ENCODE measurements at regions not wholly inside any gene's neighbourhood (a gene's known extent, or its start where the extent isn't known, plus 50 kb on each side); places are given as distances from the start of the nearest gene placed in this dataset.
"Not testable (repeated sequence)": the region's sequence is repeated elsewhere in the genome, so short reads cannot be mapped to it uniquely, and the experiment has no call there.

- H3K36me3 ChIP-seq (ENCODE audit: control insufficient read depth in 2 of 2, insufficient read depth in 2 of 2, low read length in 1 of 2): no peaks in the 10 kb centered on the region
- DNase-seq (ENCODE audit: low read depth in 6 of 9, low spot score in 9 of 9): no peak
- 92% methylated on average over 18 of the region's 18 CpGs for WGBS
These were observed 69.1 kb upstream of the WASF3 start for GRCh38 chr13:26488236-26489003.

GRCh38 chr13:26492301-26492700 is 65.2 kb upstream of the WASF3 start:
- H3K27me3 ChIP-seq (ENCODE audit: control insufficient read depth in 2 of 2, insufficient read depth in 1 of 2, low read length in 1 of 2); DNase-seq (ENCODE audit: low read depth in 6 of 9, low spot score in 9 of 9); H3K4me1 ChIP-seq (ENCODE audit: control insufficient read depth in 2 of 2, insufficient read depth in 2 of 2, low read length in 2 of 2); H3K9me3 ChIP-seq (ENCODE audit: control insufficient read depth in 2 of 2, insufficient read depth in 1 of 2, low read length in 1 of 2); H3K4me3 ChIP-seq (ENCODE audit: low read length in 2 of 2); H3K36me3 ChIP-seq (ENCODE audit: control insufficient read depth in 2 of 2, insufficient read depth in 2 of 2, low read length in 1 of 2); H3K27ac ChIP-seq (ENCODE audit: low read depth in 1 of 2, low read length in 1 of 2): not testable (repeated sequence)
- WGBS: 95% methylated on average over 5 of the region's 5 CpGs

More at GRCh38 chr13:26488236-26489003, 69.1 kb upstream of the WASF3 start:
- H3K4me1 ChIP-seq (ENCODE audit: control insufficient read depth in 2 of 2, insufficient read depth in 2 of 2, low read length in 2 of 2): no peaks in the 10 kb centered on the region
- H3K27ac ChIP-seq (ENCODE audit: low read depth in 1 of 2, low read length in 1 of 2): no peak overlapping the region
- H3K27me3 ChIP-seq (ENCODE audit: control insufficient read depth in 2 of 2, insufficient read depth in 1 of 2, low read length in 1 of 2): no peaks in the 10 kb centered on the region
- no peaks in the 10 kb centered on the region for H3K9me3 ChIP-seq (ENCODE audit: control insufficient read depth in 2 of 2, insufficient read depth in 1 of 2, low read length in 1 of 2)
- no peak overlapping the region for H3K4me3 ChIP-seq (ENCODE audit: low read length in 2 of 2)

GRCh38 chr13:26494571-26495195 is 62.8 kb upstream of the WASF3 start:
- no peak for DNase-seq (ENCODE audit: low read depth in 6 of 9, low spot score in 9 of 9)
- Histone ChIP-seq H3K4me3 (ENCODE audit: low read length in 2 of 2) (no peak overlapping the region), H3K27ac (ENCODE audit: low read depth in 1 of 2, low read length in 1 of 2) (no peak overlapping the region), H3K27me3 (ENCODE audit: control insufficient read depth in 2 of 2, insufficient read depth in 1 of 2, low read length in 1 of 2) (no peaks in the 10 kb centered on the region), H3K4me1 (ENCODE audit: control insufficient read depth in 2 of 2, insufficient read depth in 2 of 2, low read length in 2 of 2) (peaks cover 0 to 4% of the 10 kb centered on the region in 2 donors), H3K9me3 (ENCODE audit: control insufficient read depth in 2 of 2, insufficient read depth in 1 of 2, low read length in 1 of 2) (no peaks in the 10 kb centered on the region), H3K36me3 (ENCODE audit: control insufficient read depth in 2 of 2, insufficient read depth in 2 of 2, low read length in 1 of 2) (no peaks in the 10 kb centered on the region)
- WGBS: 93% methylated on average over 8 of the region's 8 CpGs

DNA sequence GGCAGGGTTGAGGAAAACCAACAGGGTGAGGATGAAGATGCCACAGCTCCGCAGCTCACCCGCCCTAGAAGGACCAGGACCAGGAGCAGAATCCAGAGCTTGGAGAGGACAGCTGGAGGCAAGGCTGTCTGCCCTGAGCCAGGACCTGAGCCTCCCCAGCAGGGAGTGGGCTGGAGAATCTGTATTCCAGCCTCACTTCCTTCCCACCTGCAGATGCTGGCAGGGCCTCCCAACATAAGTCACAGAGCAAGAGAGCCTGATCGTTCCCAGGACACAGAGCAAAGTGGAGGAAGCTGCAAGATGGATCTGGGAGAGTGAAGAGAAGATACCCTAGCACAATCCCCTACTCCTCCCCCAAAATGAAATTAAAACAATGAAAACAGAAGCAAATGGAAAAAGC is 61.7 kb upstream of the WASF3 start:
- Histone ChIP-seq H3K36me3 (ENCODE audit: control insufficient read depth in 2 of 2, insufficient read depth in 2 of 2, low read length in 1 of 2) (no peaks in the 10 kb centered on the region), H3K4me3 (ENCODE audit: low read length in 2 of 2) (no peak overlapping the region), H3K9me3 (ENCODE audit: control insufficient read depth in 2 of 2, insufficient read depth in 1 of 2, low read length in 1 of 2) (no peaks in the 10 kb centered on the region), H3K27ac (ENCODE audit: low read depth in 1 of 2, low read length in 1 of 2) (no peak overlapping the region), H3K27me3 (ENCODE audit: control insufficient read depth in 2 of 2, insufficient read depth in 1 of 2, low read length in 1 of 2) (no peaks in the 10 kb centered on the region), H3K4me1 (ENCODE audit: control insufficient read depth in 2 of 2, insufficient read depth in 2 of 2, low read length in 2 of 2) (peaks cover 0 to 5% of the 10 kb centered on the region in 2 donors)
- DNase-seq (ENCODE audit: low read depth in 6 of 9, low spot score in 9 of 9): no peak
- 88% methylated on average over 3 of the region's 3 CpGs for WGBS

GRCh38 chr13:26497968-26498511 is 59.4 kb upstream of the WASF3 start:
- H3K4me1 ChIP-seq (ENCODE audit: control insufficient read depth in 2 of 2, insufficient read depth in 2 of 2, low read length in 2 of 2): peaks cover 0 to 12% of the 10 kb centered on the region in 2 donors
- H3K36me3 ChIP-seq (ENCODE audit: control insufficient read depth in 2 of 2, insufficient read depth in 2 of 2, low read length in 1 of 2): no peaks in the 10 kb centered on the region
- no peak overlapping the region for H3K27ac ChIP-seq (ENCODE audit: low read depth in 1 of 2, low read length in 1 of 2)
- no peak for DNase-seq (ENCODE audit: low read depth in 6 of 9, low spot score in 9 of 9)
- WGBS: 93% methylated on average over 5 of the region's 5 CpGs
- no peaks in the 10 kb centered on the region for H3K27me3 ChIP-seq (ENCODE audit: control insufficient read depth in 2 of 2, insufficient read depth in 1 of 2, low read length in 1 of 2)
- no peaks in the 10 kb centered on the region for H3K9me3 ChIP-seq (ENCODE audit: control insufficient read depth in 2 of 2, insufficient read depth in 1 of 2, low read length in 1 of 2)
- H3K4me3 ChIP-seq (ENCODE audit: low read length in 2 of 2): no peak overlapping the region

DNA sequence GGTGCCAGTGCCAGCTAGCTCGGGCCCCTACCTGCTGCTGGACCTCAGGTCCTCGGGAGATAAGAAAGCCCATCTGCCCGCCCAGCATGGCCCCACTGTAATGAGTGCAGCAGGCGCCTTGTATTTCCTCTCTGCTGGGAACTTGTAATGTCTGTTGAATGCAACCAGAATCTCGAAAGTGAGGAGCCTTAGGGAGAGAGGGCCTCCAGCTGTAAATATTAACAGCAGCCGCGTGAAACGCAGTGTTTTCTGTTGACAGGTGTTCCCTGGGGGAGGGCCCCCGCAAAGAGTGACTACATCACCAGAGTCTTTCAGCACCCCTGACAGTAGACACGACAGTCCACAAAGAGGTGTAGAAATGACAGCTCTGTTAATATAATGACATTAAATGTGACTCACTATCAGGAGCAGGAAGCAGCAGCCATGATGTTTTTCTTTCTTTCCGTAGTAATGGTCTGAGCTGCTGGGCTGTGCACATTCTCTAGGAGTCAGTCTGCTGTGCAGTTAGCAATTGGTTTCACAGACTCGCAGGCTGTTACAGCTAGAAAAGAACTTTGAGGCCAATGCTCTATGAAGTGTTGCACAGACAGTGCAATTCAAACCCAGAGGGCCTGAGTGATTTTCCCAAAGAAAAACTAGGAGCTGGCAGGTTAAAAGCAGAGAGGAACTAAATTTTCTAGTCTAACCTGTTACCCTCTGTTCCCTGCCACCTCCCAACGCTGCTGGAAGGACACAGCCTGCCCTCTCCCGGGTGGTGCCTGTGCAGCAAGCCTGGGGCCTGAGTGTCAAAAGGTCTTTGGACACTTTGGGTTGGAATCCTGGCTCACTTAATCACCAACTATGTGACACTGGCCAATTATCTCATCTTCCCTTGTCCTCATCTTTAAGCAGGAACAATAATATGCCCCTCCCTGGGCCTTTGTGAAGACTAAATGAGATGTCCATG is 58.6 kb upstream of the WASF3 start:
- Histone ChIP-seq H3K27me3 (ENCODE audit: control insufficient read depth in 2 of 2, insufficient read depth in 1 of 2, low read length in 1 of 2) (no peaks in the 10 kb centered on the region), H3K4me3 (ENCODE audit: low read length in 2 of 2) (no peak overlapping the region), H3K4me1 (ENCODE audit: control insufficient read depth in 2 of 2, insufficient read depth in 2 of 2, low read length in 2 of 2) (peaks cover 0 to 12% of the 10 kb centered on the region in 2 donors), H3K27ac (ENCODE audit: low read depth in 1 of 2, low read length in 1 of 2) (no peak overlapping the region), H3K36me3 (ENCODE audit: control insufficient read depth in 2 of 2, insufficient read depth in 2 of 2, low read length in 1 of 2) (no peaks in the 10 kb centered on the region), H3K9me3 (ENCODE audit: control insufficient read depth in 2 of 2, insufficient read depth in 1 of 2, low read length in 1 of 2) (no peaks in the 10 kb centered on the region)
- peak in 1 of 9 donors; percentile 15 for DNase-seq (ENCODE audit: low read depth in 6 of 9, low spot score in 9 of 9)
- WGBS: 80% methylated on average over 14 of the region's 14 CpGs

DNA sequence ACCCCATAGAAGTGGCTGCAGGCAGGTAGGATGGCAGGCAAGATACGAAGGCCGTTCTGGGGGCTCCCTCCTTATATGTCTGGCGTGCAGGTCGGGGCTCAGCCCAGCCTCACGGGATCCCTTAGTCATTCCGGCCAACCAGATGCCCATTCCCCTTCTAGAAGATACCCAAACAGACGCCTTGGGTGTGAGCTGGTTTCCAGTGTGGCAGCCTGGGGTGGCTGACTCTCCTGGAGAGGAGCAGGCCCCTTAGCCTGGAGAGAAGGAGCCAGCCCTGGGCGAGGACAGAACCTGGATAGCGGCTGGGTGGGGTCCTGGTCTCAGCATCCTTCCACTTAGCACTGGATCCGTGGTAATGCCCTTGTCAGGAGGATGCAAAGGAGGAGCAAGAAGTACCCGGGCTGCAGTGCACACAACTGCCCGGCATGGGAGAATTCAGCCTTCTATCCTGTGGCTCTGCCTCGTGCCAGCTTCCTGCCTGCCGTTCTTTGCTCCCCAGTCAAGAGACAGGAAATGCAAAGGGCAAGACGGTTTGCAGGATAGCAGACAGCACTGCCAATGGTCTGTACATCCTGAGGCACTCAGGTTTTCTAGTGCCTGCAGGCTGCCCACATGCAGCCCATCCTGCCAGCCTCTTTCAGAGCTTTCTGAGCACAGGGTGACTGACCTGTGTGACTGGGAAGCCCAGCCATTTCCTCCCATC is 56.7 kb upstream of the WASF3 start:
- DNase-seq (ENCODE audit: low read depth in 6 of 9, low spot score in 9 of 9): peak in 1 of 9 donors; percentile 25
- Histone ChIP-seq H3K9me3 (ENCODE audit: control insufficient read depth in 2 of 2, insufficient read depth in 1 of 2, low read length in 1 of 2) (no peaks in the 10 kb centered on the region), H3K36me3 (ENCODE audit: control insufficient read depth in 2 of 2, insufficient read depth in 2 of 2, low read length in 1 of 2) (no peaks in the 10 kb centered on the region), H3K27ac (ENCODE audit: low read depth in 1 of 2, low read length in 1 of 2) (no peak overlapping the region), H3K27me3 (ENCODE audit: control insufficient read depth in 2 of 2, insufficient read depth in 1 of 2, low read length in 1 of 2) (no peaks in the 10 kb centered on the region), H3K4me3 (ENCODE audit: low read length in 2 of 2) (no peak overlapping the region), H3K4me1 (ENCODE audit: control insufficient read depth in 2 of 2, insufficient read depth in 2 of 2, low read length in 2 of 2) (peaks cover 0 to 12% of the 10 kb centered on the region in 2 donors)
- 66% methylated on average over 15 of the region's 15 CpGs for WGBS

DNA sequence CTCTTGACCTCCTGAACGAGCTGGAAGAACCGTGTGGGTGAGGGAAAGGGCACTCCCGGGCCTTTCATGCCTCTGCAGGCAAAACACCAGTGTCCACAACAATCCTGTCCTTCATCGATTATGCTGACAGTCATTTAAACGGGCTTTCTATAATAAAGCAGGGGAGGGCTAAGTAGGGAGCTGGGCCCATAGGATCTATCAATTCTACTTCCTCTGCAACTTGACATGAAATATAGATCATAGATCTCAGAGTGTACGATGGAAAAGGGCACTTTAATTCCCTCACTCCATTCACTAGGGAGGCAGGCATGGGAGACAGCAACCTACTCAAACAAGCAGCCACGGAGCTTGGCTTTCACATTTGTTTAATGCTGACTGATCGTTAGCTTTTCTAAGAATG is 55.8 kb upstream of the WASF3 start:
- peaks cover 0 to 12% of the 10 kb centered on the region in 2 donors for H3K4me1 ChIP-seq (ENCODE audit: control insufficient read depth in 2 of 2, insufficient read depth in 2 of 2, low read length in 2 of 2)
- peaks cover 0 to 1% of the 10 kb centered on the region in 2 donors for H3K9me3 ChIP-seq (ENCODE audit: control insufficient read depth in 2 of 2, insufficient read depth in 1 of 2, low read length in 1 of 2)
- 74% methylated on average over 8 of the region's 8 CpGs for WGBS
- DNase-seq (ENCODE audit: low read depth in 6 of 9, low spot score in 9 of 9): no peak
- H3K27ac ChIP-seq (ENCODE audit: low read depth in 1 of 2, low read length in 1 of 2): no peak overlapping the region
- H3K36me3 ChIP-seq (ENCODE audit: control insufficient read depth in 2 of 2, insufficient read depth in 2 of 2, low read length in 1 of 2): no peaks in the 10 kb centered on the region
- no peaks in the 10 kb centered on the region for H3K27me3 ChIP-seq (ENCODE audit: control insufficient read depth in 2 of 2, insufficient read depth in 1 of 2, low read length in 1 of 2)
- no peak overlapping the region for H3K4me3 ChIP-seq (ENCODE audit: low read length in 2 of 2)

Data from thymus (tissue), 11 donors.